Left colon (tissue), 2 donors: ENCODE measurements at regions not wholly inside any gene's neighbourhood (a gene's known extent, or its start where the extent isn't known, plus 50 kb on each side); places are given as distances from the start of the nearest gene placed in this dataset.
"Not testable (repeated sequence)": the region's sequence is repeated elsewhere in the genome, so short reads cannot be mapped to it uniquely, and the experiment has no call there.

Experiments used
- ATAC-seq: fragments of 200-7000 bp; cut with Tn5 transposase; one replicate; pipeline ENCODE4 v1.9.1; 2020; ENCODE audit warnings: mild to moderate bottlenecking, moderate library complexity
- DNase-seq, 2 donors: peaks; one replicate each; pipeline ENCODE4 v3.0.0-alpha.2; 2020
- intact Hi-C, 2 donors: fragments of 100-400 bp; cut with DNase I in 1 of 2; cut with micrococcal nuclease in 1 of 2; formaldehyde crosslinking; loops; one replicate each; pipeline versions ENCODE4 v1.11.2 to v1.14.0; 2022; cut with DNase I, micrococcal nuclease
- donor health status: DM: no; HTN: no; CAD: no.
- donor health status: DM: yes; HTN: yes; CAD: no.

GRCh38 chr3:162376761-162377160 is 880.2 kb downstream of the OTOL1 start:
- intact Hi-C loops: no loop called here
- no peak for ATAC-seq
- no peak for DNase-seq

GRCh38 chr3:162377608-162378007 is 881.0 kb downstream of the OTOL1 start:
- intact Hi-C loops: no loop called here
- ATAC-seq: no peak
- no peak for DNase-seq

GRCh38 chr3:162385387-162385786 is 888.8 kb downstream of the OTOL1 start:
- intact Hi-C loops: no loop called here
- DNase-seq (no peak), ATAC-seq (no peak)

DNA sequence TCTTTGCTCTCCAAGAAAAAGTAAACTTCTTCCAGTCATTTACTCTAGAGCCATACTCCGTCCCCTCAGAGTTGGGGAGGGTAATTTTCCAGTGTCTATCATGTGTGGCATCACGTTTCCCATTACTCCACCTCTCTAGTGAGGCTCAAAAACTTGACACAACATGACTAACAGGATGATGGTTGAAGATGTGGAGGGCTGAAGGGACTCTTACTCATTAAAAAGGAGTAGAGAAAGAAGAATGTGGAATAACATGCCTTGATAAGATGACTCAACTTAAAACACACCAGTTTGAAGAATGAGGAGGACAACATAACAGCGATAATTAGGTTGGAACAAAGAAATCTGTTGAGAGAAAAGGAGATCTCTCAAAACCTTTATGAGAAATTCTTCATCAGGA is 894.3 kb downstream of the OTOL1 start:
- DNase-seq: no peak
- no peak for ATAC-seq
- intact Hi-C loops: no loop called here

DNA sequence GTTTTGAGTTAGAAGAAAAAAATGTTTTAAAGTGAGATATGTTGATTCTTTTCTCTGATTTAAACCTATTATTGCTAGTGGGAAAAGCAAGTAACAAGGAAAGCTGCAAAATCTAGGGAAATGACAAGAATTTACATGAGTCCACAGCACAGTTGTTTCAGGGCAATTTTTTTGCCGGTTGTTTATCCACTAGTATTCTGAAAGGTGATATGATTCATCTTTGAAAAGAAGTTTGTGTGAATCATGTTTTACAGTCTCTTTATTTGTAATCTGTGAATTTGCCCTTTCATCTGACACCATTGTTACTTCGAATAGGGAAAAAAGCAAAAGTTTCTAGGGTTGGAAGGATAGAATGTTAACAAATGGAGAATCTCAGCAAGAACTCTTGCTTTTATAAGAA is 894.7 kb downstream of the OTOL1 start:
- no peak for DNase-seq
- intact Hi-C loops: no loop called here
- ATAC-seq: no peak

- ATAC-seq (no peak), DNase-seq (no peak)
- intact Hi-C loops: no loop called here
Measured at GRCh38 chr3:162395496-162395895, 898.9 kb downstream of the OTOL1 start.

DNA sequence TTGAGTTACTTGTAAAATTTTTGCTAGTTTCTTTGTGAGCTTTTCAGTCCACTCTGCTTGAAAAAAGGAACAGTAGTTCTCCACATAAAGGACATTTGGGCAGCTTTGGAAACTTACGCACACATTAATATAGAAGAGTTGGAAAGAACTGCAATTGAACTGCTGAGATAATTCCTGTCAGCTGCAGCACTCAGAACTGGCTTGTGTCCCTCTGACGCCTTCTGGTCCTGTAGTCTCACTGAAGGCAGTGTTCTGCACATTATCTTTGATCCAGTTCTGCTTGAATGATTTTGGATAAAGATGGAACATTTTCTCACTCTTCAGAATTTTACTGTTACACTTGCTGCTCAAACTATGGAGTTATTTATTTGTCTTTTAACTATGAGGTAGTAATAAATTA is 901.9 kb downstream of the OTOL1 start:
- intact Hi-C loops: no loop called here
- no peak for DNase-seq

DNA sequence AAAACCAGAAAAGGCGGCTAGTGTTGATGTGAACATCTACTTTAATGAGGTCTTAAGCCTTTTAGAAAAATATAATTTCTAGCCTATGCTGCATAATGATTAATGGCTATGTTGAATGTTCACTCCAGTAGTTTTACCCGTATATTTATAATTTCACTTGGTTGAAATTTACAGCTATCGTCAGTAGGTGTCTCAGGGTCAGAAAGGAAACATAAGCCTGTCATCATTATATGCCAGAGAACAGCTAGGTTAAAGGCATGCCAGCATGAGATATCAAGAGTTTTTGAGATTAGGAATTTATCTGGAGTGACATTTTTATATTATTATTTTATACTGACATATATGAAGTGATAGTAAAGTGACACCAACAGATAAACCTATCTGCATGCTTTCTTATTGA is 904.1 kb downstream of the OTOL1 start:
- no peak for DNase-seq
- intact Hi-C loops: no loop called here
- no peak for ATAC-seq

More for the DNA sequence above, 901.9 kb downstream of the OTOL1 start:
- ATAC-seq: no peak

GRCh38 chr3:162411556-162411955 is 914.9 kb downstream of the OTOL1 start:
- intact Hi-C loops, DNase-seq, ATAC-seq: not testable (repeated sequence)

- no peak for ATAC-seq
- intact Hi-C loops: no loop called here
- DNase-seq: no peak
Measured at GRCh38 chr3:162421721-162422120, 925.1 kb downstream of the OTOL1 start.

DNA sequence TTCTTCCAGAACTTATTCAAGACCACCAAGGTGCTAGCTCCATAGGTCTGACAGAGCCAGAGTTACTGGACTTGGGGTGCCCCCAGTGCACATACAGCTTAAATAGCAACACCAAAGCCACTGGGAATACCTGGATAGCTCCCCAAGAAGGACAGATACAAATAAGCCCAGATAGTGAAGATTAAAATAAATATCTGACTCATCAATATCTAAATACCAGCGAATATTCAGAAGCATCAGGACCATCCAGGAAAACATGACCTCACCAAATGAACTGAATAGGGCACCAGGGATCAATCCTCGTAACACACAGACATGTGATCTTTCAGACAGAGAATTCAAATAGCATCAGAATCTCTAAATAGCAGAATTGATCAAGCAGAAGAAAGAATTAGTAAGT is 931.6 kb downstream of the OTOL1 start:
- no peak for DNase-seq
- intact Hi-C loops: no loop called here
- no peak for ATAC-seq

- ATAC-seq: no peak
- no peak for DNase-seq
- intact Hi-C loops: no loop called here
Measured at GRCh38 chr3:162435750-162436149, 939.1 kb downstream of the OTOL1 start.

DNA sequence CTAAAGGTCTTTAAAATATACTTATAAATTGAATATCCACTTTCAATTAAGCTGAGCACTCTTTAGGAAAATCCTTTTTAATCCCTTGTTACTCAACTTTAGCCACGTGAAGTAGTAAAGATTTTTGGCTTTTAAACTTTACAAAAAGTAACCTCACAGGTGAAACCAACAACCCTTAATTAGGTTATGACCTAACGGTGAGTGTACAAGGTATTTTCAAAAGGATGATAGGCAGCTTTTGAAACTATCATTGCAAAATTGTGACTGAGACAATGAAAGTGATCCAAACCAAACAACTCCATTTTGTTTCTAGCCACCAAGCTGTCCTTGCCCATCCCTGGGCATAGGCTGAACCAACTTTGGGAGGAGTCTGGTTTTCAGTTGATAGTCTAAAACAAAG is 940.2 kb downstream of the OTOL1 start:
- ATAC-seq: no peak
- DNase-seq: no peak
- intact Hi-C loops: no loop called here

GRCh38 chr3:162437480-162437879 is 940.9 kb downstream of the OTOL1 start:
- DNase-seq (no peak), ATAC-seq (no peak)
- intact Hi-C loops: no loop called here

DNA sequence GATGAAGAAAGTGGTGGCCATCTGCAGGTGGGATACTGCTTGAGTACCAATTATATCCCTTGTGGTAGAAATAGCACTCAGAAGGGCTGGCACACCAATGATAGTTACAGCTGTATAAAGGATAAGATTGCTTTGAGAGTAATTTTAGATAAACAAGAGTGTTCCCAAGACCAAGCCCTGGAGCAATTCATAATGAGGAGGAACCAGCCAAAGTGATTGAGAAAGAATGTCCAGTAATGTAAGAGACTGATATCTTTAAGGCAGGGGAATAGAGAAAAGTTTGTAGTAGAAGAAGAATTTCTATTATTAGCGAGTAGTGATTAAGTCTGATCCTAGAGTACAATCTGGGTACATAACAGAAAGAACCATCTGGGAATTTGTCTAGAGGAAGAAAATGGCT is 945.1 kb downstream of the OTOL1 start:
- intact Hi-C loops: no loop called here
- no peak for DNase-seq
- ATAC-seq: no peak

GRCh38 chr3:162443376-162443775 is 946.8 kb downstream of the OTOL1 start:
- intact Hi-C loops: no loop called here
- DNase-seq (no peak), ATAC-seq (no peak)

DNA sequence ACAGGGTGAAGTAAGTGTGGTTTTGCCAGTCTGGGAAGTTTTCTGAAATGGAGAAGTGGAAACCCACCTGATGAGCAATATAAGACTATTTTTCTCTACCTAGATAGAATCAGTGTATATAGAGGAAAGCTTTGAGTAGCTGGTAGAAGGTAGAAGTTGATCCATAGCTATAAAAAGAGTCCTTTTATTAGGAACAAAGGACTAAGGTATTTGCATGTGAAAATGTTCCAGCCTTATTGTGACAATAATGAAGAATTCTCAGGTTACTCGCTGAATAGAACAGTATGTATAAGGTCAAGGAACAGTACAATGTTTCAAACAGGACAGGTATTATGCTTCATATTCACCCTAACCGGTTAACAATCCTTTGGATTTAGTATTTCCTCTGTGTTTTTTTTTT is 972.2 kb downstream of the OTOL1 start:
- ATAC-seq: no peak
- DNase-seq: no peak
- intact Hi-C loops: no loop called here

DNA sequence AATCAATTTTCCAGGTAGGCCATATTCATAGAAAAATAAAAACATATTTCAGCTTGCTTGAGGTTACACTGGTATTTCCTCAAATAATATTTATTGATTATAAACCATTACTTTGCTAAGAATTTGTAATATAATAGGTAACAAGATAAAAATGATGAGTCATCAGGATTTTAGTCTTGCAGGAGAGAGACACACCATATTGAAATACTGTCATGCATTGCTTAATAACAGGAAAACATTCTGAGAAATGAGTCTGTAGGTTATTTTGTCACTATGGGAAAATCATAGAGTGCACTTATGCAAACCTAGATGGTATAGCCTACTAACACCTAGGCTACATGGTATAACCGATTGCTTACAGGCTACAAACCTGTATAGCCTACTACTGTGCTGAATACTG is 990.5 kb downstream of the OTOL1 start:
- intact Hi-C loops: no loop called here
- ATAC-seq (no peak), DNase-seq (no peak)

GRCh38 chr3:162489853-162490252 is 993.2 kb downstream of the OTOL1 start:
- DNase-seq (no peak), ATAC-seq (no peak)
- intact Hi-C loops: no loop called here

GRCh38 chr3:162491952-162492351 is 995.3 kb downstream of the OTOL1 start:
- intact Hi-C loops: no loop called here
- ATAC-seq: no peak
- no peak for DNase-seq

- no peak for ATAC-seq
- intact Hi-C loops: no loop called here
- DNase-seq: no peak
Measured at GRCh38 chr3:162492446-162493081, 996.0 kb downstream of the OTOL1 start.

DNA sequence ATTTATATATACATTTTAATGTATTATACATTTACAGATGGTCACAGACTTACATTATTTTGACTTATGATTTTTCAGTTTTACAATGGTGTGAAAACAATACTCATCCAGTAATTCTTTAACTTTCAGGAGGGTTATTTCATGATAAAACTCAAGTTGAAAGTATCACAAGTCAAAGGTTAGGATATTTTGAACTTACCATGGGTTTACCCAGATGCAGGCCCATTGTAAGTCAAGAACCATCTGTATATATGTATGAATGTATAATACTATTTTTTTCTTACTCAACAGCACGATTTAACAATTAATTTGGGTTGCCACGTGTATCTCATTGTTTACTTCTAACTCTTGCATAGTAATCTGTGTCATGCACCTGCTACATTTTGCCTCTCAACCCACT is 1002.0 kb downstream of the OTOL1 start:
- intact Hi-C loops: no loop called here
- DNase-seq (no peak), ATAC-seq (no peak)
